HCT116 (cell line): ENCODE measurements at regions not wholly inside any gene's neighbourhood (a gene's known extent, or its start where the extent isn't known, plus 50 kb on each side); places are given as distances from the start of the nearest gene placed in this dataset.

Experiments used
- ATAC-seq: fragments of 200-7000 bp; cut with Tn5 transposase; 2 replicates; pipeline ENCODE4 v1.9.1; 2020; ENCODE audit warnings: mild to moderate bottlenecking, moderate library complexity
- BruUV-seq: library from RNA; stranded (reverse); fragments of 400-500 nt; replicated peaks from 2 replicates; lab custom pipeline; 2021; lab: Mats Ljungman, UMichigan
- CTCF ChIA-PET: fragments of 300-600 bp; sonication (Branson Sonifier 250); formaldehyde crosslinking; loops from one replicate; lab custom pipeline; 2021; ENCODE audit warnings: antibody characterized with exemption; lab: Charles Lee
- POLR2A ChIA-PET: fragments of 300-600, 350-600 bp; sonication (Branson Sonifier 250); formaldehyde crosslinking; loops from one replicate; lab custom pipeline; 2021; ENCODE audit warnings: antibody characterized with exemption; lab: Charles Lee
- RAD21 ChIA-PET, 2 experiments: fragments of 300-600 bp; sonication (Branson Sonifier 250); formaldehyde crosslinking; loops; one replicate each; lab custom pipeline; 2023; ENCODE audit warnings: low total read pairs in 2 of 2; ENCODE audit not compliant: uncharacterized antibody in 2 of 2, unreplicated experiment in 2 of 2, low non-redundant PET in 1 of 2; lab: Charles Lee
- DNase-seq: peaks from one replicate; pipeline ENCODE4 v3.0.0-alpha.2; 2010; ENCODE audit warnings: low read depth, low spot score
- H2AFZ ChIP-seq: fragments of 200-600 bp; shearing (Covaris generic), sonication (generic); 2 replicates; pipeline ENCODE4 v1.6.1; 2017; ENCODE audit warnings: low read depth, mixed run types, mixed read lengths, antibody characterized with exemption, low read length; ENCODE audit not compliant: poor library complexity, severe bottlenecking
- H3K27ac ChIP-seq: 2 replicates; pipeline ENCODE4 v1.5.1; 2012; ENCODE audit warnings: low read depth, low read length
- H3K27me3 ChIP-seq: fragments of 200-600 bp; sonication (generic); 2 replicates; pipeline ENCODE4 v1.6.1; 2016; ENCODE audit warnings: mixed run types, low read length, mixed read lengths; ENCODE audit not compliant: insufficient read depth
- H3K36me3 ChIP-seq, 2 experiments: fragments of 200-500 bp in 1 of 2; fragments of 200-600 bp in 1 of 2; sonication (Bioruptor generic) in 1 of 2; sonication (generic) in 1 of 2; 2 replicates each; pipeline versions ENCODE4 v1.5.1 to v1.6.1; 2014 to 2016; ENCODE audit warnings: low read length in 2 of 2, inconsistent platforms in 1 of 2, mixed read lengths in 1 of 2, mixed run types in 1 of 2; ENCODE audit not compliant: insufficient read depth in 2 of 2, control insufficient read depth in 1 of 2
- H3K4me1 ChIP-seq, 2 experiments: fragments of 200-600 bp in 1 of 2; sonication (generic) in 1 of 2; 2 replicates each; pipeline versions ENCODE4 v1.5.1 to v1.6.1; 2012 to 2017; ENCODE audit warnings: low read length in 2 of 2, inconsistent platforms in 1 of 2, mild to moderate bottlenecking in 1 of 2, mixed read lengths in 1 of 2, mixed run types in 1 of 2, moderate library complexity in 1 of 2; ENCODE audit not compliant: insufficient read depth in 2 of 2, control insufficient read depth in 1 of 2
- H3K4me2 ChIP-seq: fragments of 200-600 bp; sonication (generic); 2 replicates; pipeline ENCODE4 v1.6.1; 2017; ENCODE audit warnings: mixed run types, low read length, mixed read lengths
- H3K4me3 ChIP-seq, 2 experiments: fragments of 200-600 bp in 1 of 2; sonication (generic) in 1 of 2; replicated peaks in 1 of 2; 2 replicates each; pipeline ENCODE4 v1.5.1; 2011 to 2016; ENCODE audit warnings: low read length in 2 of 2, control low read depth in 1 of 2, low read depth in 1 of 2, mild to moderate bottlenecking in 1 of 2, mixed read lengths in 1 of 2, mixed run types in 1 of 2
- H3K79me2 ChIP-seq: fragments of 200-600 bp; sonication (generic); 2 replicates; pipeline ENCODE4 v1.6.1; 2017; ENCODE audit warnings: mild to moderate bottlenecking, mixed run types, low read length, moderate library complexity, mixed read lengths; ENCODE audit not compliant: insufficient read depth
- H3K9ac ChIP-seq: fragments of 200-600 bp; sonication (generic); 2 replicates; pipeline ENCODE4 v1.6.1; 2016; ENCODE audit warnings: low read length, mixed read lengths
- H3K9me2 ChIP-seq: fragments of 200-600 bp; sonication (generic), shearing (Covaris generic); 2 replicates; pipeline ENCODE4 v1.6.1; 2017; ENCODE audit warnings: mixed run types, mild to moderate bottlenecking, moderate library complexity; ENCODE audit not compliant: insufficient read depth
- H3K9me3 ChIP-seq, 2 experiments: fragments of 200-500 bp in 1 of 2; fragments of 200-600 bp in 1 of 2; sonication (Bioruptor generic) in 1 of 2; sonication (generic) in 1 of 2; 2 replicates each; pipeline ENCODE4 v1.6.1; 2014 to 2017; ENCODE audit warnings: low read length in 2 of 2, mixed read lengths in 2 of 2, inconsistent platforms in 1 of 2, low read depth in 1 of 2, mild to moderate bottlenecking in 1 of 2, mixed run types in 1 of 2, moderate library complexity in 1 of 2; ENCODE audit not compliant: control insufficient read depth in 1 of 2, insufficient read depth in 1 of 2
- H4K20me1 ChIP-seq: fragments of 200-600 bp; sonication (generic), shearing (Covaris generic); 2 replicates; pipeline ENCODE4 v1.6.1; 2017; ENCODE audit warnings: mixed run types, mild to moderate bottlenecking, moderate library complexity; ENCODE audit not compliant: insufficient read depth
- CBX3 ChIP-seq: IDR thresholded peaks from 2 replicates; pipeline ENCODE4 v1.6.1; 2012; ENCODE audit warnings: low read depth
- CEBPB ChIP-seq: IDR thresholded peaks from 2 replicates; pipeline ENCODE4 v1.6.1; 2012; ENCODE audit warnings: low read depth
- CTCF ChIP-seq, 3 experiments: fragments of 200-600 bp in 1 of 3; sonication (generic) in 1 of 3; IDR thresholded peaks in 2 of 3; conservative IDR thresholded peaks in 1 of 3; 2 replicates each; pipeline ENCODE4 v1.5.1; 2012 to 2017; ENCODE audit warnings: low read depth in 2 of 3, low read length in 2 of 3, antibody characterized with exemption in 1 of 3, borderline replicate concordance in 1 of 3, control low read depth in 1 of 3, mild to moderate bottlenecking in 1 of 3, mixed read lengths in 1 of 3, mixed run types in 1 of 3, moderate library complexity in 1 of 3; ENCODE audit not compliant: insufficient read depth in 1 of 3
- EGR1 ChIP-seq: IDR thresholded peaks from 2 replicates; pipeline ENCODE4 v1.6.1; 2012; ENCODE audit warnings: low read depth
- EZH2 ChIP-seq: fragments of 200-600 bp; sonication (generic); IDR thresholded peaks from 2 replicates; pipeline ENCODE4 v1.6.1; 2017; ENCODE audit warnings: antibody characterized with exemption, mixed run types
- EZH2phosphoT487 ChIP-seq: fragments of 200-600 bp; IDR thresholded peaks from 2 replicates; pipeline ENCODE4 v1.6.1; 2018; ENCODE audit warnings: antibody characterized with exemption, borderline replicate concordance
- RAD21 ChIP-seq: IDR thresholded peaks from 2 replicates; pipeline ENCODE4 v1.6.1; 2012; ENCODE audit warnings: low read depth, mild to moderate bottlenecking
- REST ChIP-seq: IDR thresholded peaks from 2 replicates; pipeline ENCODE4 v1.6.1; 2012; ENCODE audit warnings: low read depth
- ZBTB33 ChIP-seq: IDR thresholded peaks from 2 replicates; pipeline ENCODE4 v1.6.1; 2011; ENCODE audit warnings: mild to moderate bottlenecking, low read length, moderate library complexity; ENCODE audit not compliant: insufficient replicate concordance; ENCODE audit errors: extremely low read depth
- ZFX ChIP-seq: fragments of 450-650 bp; IDR thresholded peaks from 2 replicates; pipeline ENCODE4 v1.6.1; 2017
- intact Hi-C: fragments of 100-400 bp; cut with micrococcal nuclease; formaldehyde crosslinking; loops from 2 replicates; pipeline ENCODE4 v1.10.0; 2022

- no peak overlapping the region for H2AFZ ChIP-seq
- H4K20me1 ChIP-seq: no peaks in the 10 kb centered on the region
- H3K9me3 ChIP-seq: no peaks in the 10 kb centered on the region
- no peak overlapping the region for H3K27ac ChIP-seq
- H3K4me2 ChIP-seq: no peak overlapping the region
- no peaks in the 10 kb centered on the region for H3K9me2 ChIP-seq
- CTCF ChIA-PET: no interaction called here
- no peaks in the 10 kb centered on the region for H3K79me2 ChIP-seq
- no peaks in the 10 kb centered on the region for H3K27me3 ChIP-seq
- no peaks in the 10 kb centered on the region for H3K36me3 ChIP-seq
- ATAC-seq (no peak), DNase-seq (no peak)
- no peak overlapping the region for H3K9ac ChIP-seq
- BruUV-seq: no TSS peak
- RAD21 ChIA-PET: no interaction called here
- H3K4me1 ChIP-seq: no peaks in the 10 kb centered on the region
- POLR2A ChIA-PET: no interaction called here
- TF ChIP-seq EGR1: no peak
- no peak for TF ChIP-seq RAD21
- TF ChIP-seq EZH2phosphoT487: no peak
- no peak for TF ChIP-seq CTCF (IDR thresholded peaks at IDR 0.05 in 2 of 3, conservative IDR thresholded peaks at IDR 0.05 in 1 of 3; ENCODE audit: borderline replicate concordance in 1 of 3, insufficient read depth in 1 of 3, low read depth in 2 of 3, low read length in 2 of 3)
- no peak for TF ChIP-seq ZFX
- no peak for TF ChIP-seq CBX3
- TF ChIP-seq REST: no peak
- no peak for TF ChIP-seq ZBTB33
- no peak for TF ChIP-seq EZH2
- no peak for TF ChIP-seq CEBPB
- no peak overlapping the region for H3K4me3 ChIP-seq
- intact Hi-C loops: no loop called here
Measured at GRCh38 chr12:30166006-30166795, 382.5 kb upstream of the TMTC1 start.
